Stimulated activated naive CD8-positive, alpha-beta T cell treated with anti-CD3 and anti-CD28 coated beads, Interleukin-15, Interleukin-2, amounts not matched to agents 100 U/mL and 50 U/mL, for 24 hours (primary cell): ENCODE measurements at regions not wholly inside any gene's neighbourhood (a gene's known extent, or its start where the extent isn't known, plus 50 kb on each side); places are given as distances from the start of the nearest gene placed in this dataset.

Experiments
- ATAC-seq: fragments of 150-1000 bp; cut with Tn5 transposase; one replicate; pipeline ENCODE4 v1.10.0; 2021
- DNase-seq: peaks from one replicate; pipeline ENCODE4 v3.0.0; 2021

DNA sequence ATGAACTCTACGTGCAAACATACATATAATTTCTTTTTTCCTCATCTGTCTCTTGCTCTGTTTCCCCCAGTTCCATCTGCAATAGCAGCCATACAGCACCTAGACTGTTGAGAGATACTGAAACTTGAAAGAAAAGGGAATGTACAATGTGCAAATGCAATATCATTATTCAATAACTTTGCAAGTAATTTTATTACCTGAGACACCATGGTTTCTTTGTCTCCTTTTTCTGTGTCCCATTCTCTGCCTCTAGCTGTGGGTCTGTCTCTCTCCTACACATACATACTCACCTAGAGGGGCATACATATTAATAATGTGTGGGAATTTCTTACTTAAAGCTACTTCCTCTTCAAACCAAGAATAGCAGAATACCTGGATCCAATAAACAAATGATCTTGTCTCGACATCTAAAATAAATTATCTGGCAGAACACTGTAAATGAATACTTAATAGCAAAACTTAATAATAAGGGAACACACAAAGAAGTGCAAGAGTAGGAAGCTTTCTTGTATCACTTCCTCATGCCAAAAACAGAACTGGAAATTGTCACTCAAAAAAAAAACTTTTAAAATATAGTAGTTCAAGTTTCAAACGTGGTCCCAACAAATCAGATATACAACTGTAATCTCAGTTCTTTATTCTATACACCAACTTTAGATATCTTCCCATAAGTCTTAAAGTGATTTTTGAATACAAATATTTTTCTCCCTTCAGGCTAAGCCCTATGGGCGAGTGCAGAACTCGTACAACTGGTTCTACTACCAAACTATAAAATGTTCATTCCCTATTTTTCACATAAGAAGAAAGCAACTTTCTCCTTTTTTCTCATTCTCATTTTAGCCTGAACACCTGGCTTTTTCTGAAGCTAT, 194.6 kb downstream of the NRIP1 start:
- ATAC-seq (no peak), DNase-seq (no peak)

DNA sequence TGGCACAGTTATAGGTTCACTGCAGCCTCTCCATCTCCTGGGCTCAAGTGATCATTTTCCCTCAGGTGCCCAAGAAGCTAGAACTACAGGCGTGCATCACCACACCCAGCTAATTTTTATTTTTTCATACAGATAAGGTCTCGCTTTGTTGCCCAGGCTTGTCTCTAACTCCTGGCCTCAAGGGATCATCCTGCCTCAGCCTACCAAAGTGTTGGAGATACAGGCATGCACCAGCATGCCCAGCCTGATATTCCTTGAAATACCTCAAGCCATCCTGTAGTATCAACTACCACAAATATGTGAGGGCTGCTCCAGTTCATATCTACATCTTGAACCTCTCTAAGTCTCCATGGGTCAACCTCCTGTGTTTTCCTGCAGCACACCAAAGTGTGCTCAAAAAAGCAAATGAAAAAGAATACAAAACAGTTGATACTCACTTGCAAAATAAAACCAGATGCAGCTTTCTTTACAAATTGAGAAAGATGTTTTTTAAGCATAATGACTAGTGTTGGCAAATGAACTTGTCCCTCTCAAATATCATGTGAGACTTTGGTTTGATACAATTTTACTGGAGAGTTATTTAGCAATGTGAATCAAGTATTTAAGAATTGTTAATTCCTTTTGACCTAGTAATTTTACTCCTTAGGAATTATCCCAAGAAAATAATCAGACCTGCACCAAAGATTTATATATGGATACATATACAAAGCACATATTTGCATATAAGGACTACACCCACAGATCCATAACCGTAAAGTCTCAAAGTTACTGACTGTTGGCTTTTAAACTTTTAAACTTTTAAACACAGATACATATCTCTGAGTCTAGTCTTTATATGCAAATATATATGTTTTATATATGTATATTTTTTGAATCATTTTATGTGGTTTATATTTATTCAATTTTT, 197.7 kb downstream of the NRIP1 start:
- no peak for ATAC-seq
- DNase-seq, result no peak

DNA sequence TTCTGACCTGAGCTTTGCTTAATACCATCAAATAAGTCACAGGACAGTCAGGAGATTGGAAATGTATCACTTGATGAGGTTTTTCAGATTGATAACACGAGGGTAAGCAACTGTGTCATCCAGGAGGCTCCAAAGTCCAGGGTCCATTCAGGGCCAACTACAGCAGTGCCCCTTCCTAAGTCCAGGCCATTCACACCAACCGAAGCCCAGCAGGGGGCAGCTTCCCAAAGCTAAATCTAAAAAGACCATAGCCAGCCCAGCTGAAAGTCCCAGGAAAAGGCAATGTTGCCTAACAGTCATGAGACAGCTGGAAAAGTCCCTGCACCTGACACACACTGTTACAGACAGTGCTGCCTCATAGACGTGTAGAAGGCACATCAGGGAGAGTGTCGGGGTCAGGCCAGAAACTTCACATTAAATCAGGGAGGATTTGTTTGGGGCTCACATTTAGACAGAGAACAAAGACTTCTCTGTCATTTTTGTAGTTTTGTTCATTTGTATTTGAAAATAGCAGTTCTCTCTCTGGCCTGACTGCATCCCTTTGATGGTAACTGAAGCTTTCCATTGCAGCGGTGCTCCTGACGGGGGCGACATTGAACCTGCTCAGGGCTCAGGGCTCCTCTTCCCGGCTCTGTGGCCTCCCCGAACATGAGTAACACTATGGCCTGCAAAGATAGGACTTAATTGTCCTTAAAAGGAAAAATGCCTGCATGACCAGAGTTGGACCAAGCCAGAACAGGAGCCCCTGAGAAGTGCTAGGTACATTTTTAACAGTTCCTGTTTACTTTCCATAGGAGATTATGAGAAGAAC, 200.4 kb downstream of the NRIP1 start:
- peak; percentile 56 for DNase-seq
- peak; percentile 76 for ATAC-seq

DNA sequence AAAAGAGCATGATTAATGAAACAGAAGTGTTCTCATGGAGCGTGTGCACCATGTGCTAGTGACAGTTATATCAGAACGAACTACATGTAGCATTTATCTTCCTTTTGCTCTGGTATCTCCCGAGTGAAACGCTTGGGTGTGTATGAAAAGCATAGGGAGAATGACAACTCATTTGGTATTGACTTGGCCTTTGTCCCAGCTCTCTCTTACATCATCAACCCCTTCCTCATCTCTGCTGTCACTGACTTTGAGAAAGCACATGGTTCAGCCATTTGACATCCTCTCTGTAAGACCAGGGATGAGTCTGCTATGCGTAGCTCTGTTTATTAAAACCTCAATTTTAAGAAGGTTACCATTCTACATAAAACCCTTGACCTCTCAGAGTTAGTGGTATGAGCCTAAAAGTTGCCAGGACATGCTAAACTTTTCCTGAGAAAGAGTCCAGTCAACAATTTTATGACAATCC, 201.0 kb downstream of the NRIP1 start:
- no peak for DNase-seq
- no peak for ATAC-seq

DNA sequence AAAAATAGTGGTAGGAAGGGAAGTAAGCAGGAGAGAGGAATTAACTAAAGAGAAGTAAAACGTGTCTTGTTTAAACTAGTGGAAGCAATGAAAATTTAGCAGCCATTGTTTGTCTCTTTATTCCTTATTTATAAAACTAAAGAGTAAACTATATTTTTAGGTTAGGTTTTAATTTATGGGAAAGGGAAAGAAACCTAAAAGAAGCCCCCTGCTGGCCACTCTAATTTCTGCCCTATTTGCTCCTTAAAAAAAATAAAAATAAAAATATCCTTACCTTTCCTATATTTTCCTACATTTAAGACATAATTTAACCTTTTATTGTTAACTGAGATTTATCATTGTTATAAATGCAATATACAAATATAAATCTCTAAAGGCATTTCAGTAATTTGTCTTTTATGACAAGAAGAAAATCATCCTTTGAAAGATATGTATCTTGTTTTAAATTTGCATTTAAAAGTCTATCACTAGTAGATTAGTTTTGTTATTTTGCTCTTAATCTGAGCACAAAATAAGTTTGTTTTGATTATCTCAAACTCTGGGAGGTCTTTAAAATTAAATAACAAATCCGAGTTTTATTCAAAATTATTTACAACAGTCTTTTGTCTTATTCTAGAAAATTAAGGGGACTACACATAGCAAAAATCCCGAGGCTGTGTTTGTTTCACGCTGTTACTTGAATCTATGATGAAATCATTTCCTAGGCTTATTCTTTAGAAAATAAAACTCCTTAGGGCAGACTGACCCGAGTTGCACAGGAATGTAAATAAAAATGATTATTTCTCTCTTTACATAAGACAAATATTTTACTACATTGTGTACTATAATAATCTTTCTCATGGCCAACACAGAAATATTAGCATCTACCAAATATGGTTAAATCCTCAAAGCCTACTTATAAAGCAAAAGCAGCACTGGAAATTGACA, 201.7 kb downstream of the NRIP1 start:
- peak; percentile 26 for DNase-seq
- no peak for ATAC-seq

DNA sequence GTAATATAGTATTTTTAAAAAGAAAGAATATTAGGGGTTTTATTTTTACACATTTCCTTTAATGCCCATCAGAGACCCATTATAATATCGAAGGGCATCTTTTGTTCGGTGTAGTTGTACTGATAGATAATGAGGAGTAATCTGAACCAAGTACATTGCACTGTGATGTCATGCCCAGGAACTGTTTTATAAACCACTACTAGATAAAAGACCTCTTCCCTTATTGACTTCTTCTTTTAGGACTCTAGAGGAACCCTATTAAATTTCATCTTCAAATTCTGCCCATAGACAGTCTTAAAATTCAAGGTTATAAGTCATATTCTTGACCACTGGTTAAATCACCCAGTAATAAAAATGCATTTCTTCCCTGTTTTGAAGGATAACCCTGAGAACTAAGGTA, 206.5 kb downstream of the NRIP1 start:
- DNase-seq (no peak), ATAC-seq (no peak)

DNA sequence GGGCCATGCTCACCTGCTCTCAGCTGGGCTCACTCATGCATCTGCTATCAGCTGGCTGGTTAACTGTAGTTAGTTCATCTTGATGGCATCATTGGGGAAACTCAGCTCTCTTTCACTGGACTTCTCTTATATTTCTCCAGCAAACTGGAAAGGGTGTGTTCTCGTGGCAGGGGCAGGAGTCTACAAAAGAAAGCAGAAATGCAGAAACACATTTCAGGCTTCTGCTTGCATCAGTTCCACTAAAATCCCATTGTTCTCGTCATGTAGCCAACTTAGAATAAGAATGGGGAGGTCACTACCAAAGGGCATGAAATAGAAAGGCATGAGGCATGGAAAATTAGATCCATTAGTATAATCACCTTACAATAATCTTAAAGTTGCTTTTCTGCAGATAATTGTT, 207.3 kb downstream of the NRIP1 start:
- ATAC-seq (no peak), DNase-seq (no peak)

DNA sequence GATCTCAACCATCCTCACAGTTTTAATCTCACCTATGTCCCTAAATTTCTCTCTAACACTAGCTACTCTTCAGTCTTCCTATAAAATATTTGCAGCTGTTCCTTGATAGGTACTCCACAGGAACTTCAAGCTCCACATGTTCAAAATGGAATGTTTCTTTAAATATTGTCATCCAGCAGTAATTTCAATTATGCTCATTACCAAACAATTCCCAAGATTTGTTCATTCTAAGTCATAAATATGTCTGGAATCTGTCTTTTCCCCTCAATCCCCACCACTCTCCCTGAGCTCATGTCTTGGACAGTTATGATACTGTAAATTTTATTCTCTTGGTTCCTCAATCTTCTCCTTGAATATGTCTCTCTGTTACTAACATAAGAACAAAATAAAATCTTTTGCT, 214.4 kb downstream of the NRIP1 start:
- DNase-seq (no peak), ATAC-seq (no peak)

DNA sequence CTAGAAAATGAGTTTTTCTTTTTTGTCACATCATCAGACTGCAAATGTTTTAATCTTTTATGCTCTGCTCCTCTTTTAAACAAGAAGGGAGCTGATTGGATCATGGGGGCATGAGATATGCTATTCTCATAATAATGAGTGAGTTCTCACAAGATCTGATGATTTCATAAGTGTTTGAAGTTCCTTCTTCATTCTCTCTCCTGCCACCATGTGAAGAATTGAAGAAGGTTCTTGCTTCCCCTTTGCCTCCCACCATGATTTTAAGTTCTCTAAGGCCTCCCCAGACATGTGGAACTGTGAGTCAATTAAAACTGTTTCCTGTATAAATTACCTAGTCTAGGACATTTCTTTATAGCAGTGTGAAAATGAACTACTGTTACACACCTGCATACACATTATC, 218.2 kb downstream of the NRIP1 start:
- ATAC-seq (no peak), DNase-seq (no peak)

DNA sequence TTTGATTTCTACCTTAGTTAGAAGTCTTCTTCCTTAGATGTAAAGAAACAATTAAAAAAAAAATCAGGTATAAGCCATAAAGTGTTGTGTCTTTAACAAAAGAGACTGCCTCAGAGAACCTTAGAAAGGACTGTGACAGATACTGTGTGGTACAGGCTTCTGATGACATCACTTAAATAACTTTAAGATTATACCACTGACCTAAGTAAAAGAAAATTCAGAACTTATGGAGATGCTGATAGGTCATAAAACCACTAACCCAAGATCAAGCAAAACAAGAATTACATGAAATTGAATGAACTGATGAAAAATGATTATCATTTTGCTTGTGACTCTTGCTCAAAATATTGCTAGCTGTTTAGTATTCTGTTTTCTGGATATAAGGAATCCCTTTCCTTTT, 220.8 kb downstream of the NRIP1 start:
- ATAC-seq, result no peak
- no peak for DNase-seq

DNA sequence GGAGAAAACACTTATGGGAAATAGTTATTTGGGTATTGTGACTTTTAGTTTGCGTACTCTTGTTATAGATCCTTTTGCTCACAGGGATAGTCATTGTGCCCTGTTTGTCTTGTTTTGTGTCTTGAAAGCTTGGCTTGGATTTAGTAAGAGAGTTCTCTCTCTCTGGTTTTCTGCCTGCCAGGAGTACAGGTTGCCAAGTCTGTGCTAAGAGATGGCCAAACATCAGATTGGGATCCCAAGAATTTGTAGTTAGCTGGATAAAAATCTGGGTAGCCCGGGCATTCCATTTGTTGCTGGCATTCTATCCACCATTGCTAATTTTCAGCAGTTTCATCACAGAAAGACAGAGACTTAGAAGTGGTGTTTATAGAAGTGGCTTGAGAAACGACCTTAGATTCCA, 222.2 kb downstream of the NRIP1 start:
- no peak for DNase-seq
- no peak for ATAC-seq

DNA sequence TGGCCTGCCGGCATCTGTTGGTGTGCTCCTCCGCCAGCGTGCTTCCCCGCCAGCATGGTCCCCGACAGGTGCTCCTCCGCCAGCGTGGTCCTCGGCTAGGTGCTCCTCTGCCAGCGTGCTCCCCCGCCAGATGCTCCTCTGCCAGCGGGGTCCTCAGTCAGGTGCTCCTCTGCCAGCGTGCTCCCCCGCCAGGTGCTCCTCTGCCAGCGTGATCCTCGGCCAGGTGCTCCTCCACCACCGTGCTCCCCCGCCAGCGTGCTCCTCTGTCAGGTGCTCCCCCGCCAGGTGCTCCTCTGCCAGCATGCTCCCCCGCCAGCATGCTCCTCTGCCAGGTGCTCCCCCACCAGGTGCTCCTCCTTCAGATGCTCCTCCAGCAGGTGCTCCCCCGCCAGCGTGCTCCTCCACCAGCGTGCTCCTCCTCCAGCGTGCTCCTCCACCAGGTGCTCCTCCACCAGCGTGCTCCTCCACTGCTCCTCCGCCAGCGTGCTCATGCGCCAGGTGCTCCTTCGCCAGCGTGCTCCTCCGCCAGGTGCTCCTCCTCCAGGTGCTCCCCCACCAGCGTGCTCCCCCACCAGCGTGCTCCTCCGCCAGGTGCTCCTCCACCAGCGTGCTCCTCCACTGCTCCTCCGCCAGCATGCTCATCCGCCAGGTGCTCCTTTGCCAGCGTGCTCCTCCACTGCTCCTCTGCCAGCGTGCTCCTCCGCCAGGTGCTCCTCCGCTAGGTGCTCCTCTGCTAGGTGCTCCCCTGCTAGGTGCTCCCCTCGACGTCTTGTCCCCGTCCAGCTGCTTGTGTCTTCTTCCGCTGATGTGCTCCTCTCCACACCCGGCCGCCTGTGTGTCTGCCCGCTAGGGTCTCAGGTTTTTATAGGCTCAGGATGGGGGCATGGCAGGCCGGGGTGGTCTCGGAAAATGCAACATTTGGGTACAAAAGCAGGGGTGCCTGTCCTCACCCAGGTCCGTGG, 223.0 kb downstream of the NRIP1 start:
- ATAC-seq (no peak), DNase-seq (no peak)

DNA sequence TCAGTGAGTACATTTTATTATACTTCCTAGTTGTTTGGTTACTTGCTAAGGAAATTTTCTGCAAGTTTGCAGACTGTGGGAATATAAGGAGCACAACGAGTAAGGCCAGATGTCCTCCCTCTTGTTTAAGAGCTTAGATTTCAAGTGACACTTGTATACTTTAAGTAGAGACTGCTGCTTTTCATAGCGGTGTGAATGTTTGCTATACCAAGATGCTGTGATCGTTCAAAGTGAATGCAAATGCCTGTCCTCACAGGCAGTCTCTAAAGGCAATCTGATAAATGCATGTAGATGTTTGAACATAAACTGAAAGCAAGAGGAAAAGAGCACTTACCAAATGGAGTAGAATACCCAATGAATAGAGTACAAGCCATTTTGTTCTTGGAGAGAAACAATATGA, 226.4 kb downstream of the NRIP1 start:
- DNase-seq (no peak), ATAC-seq (no peak)

DNA sequence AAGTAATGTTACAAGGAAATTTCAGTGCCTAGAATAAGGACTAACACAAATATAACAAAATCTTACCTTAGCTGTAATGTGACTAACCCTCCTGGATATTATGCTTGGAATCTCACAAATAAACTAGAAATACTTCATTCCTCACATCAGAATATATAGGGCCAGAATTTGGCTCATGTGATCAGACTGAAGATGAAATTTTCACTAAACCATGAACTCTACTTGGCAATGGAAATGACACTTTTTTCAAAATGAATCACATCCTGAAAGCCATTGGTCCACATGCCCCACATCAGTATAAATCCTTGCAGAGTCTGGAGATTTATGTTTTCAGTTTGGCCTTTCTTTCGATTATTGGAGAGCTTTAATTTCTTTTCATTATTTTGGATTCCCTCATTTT, 227.8 kb downstream of the NRIP1 start:
- no peak for ATAC-seq

DNA sequence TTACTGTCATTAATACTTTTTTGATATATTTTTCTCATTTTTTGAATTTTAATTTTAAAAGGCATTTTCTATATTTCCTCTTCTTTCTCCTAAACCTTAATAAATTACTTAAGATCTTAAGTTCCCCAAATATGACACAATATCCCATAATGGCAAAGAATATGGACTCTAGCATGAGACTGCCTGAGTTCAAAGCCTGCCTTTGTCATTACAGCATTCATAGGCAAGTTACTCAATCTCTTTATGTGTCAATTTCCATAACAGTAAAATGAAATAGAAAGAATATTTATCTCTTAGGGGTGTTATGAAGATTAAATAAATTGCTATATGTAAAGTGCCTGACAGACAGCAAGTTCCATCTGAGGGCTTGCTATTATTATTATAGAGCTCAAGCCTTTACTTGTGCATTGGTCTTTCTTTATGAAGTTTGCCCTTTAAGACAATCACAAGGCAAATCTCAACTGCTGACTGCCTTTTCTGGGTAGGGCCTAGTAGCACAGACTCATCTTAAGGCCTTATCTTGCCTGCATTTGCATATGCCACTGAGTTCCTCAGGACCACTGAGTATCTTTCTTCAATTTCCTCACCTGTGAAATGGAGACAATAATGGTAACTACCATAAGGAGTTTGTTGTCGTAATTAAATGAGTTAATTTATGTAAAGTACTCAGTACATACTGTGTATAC, 231.0 kb downstream of the NRIP1 start:
- ATAC-seq (no peak), DNase-seq (no peak)

More for the DNA sequence above, 227.8 kb downstream of the NRIP1 start:
- DNase-seq, result no peak

DNA sequence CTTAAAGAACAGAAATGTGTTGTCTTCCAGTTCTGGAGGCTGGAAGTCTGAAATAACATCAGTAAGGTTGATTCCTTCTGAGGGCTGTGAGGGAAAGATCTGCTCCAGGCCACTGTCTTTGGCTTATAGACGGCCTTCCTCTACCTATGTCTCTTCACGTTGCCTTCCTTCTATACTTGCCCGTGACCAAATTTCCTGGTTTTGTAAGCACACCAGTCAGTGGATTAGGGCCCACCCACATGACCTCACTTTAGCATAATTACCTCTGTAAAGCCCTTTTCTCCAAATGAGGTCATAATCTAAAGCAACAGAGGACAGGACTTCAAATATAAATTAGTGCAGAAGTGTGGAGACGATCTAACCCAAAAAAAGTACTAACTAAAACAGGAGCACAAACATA, 231.6 kb downstream of the NRIP1 start:
- ATAC-seq (no peak), DNase-seq (no peak)

DNA sequence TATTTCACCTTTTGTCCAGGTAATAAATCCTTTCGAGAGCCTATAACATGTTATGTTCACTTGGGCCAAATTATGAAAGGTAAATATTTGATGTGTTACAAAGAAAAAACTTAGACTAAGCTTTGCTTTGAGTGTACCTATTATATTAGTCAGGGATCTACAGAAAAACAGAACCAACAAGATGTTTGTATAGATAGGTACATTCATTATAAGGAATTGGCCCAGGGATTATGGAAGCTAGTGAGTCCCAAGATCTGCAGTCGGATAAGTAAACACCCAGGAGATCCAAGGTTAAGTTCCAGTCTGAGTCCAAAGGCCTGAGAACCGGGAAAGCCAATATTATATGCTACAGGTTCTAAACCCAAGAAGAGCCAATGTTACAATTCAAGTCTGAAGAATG, 234.5 kb downstream of the NRIP1 start:
- no peak for DNase-seq
- ATAC-seq, result no peak

DNA sequence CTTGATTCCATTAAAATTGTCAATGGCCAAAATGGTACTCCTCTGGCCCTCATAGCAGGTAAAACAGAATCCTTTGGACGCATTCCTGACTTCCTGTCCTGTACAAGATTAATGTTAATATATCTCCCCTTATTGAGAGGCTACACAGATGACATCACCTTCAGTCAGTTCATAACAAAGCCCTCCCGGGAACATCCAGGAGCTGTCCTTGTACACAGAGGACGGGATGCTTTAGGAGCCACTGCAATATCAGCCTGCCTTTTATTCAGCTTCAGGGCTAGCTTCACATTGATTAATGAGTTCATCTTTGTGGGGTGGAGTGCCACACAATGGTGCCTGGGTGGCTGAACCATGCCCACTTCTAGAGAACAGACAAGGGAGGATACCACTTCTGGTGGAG, 235.1 kb downstream of the NRIP1 start:
- ATAC-seq (no peak), DNase-seq (no peak)

DNA sequence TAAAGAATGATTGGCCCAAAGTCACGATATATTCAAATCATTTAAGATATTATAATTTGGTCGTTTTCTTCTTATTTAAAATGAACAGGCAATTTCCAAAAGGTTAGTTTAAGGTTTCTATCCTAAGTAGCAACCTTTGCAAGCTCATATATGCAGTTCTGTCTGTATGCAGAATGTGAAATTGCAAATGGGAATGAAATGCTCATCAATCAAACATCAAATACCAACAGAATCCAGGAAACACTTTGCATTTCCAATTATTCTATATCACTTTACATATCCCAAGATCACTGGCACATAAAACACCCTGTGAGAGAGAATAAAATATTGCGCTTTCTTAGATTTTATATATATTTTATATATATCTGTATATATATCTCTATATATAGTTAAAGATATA, 237.3 kb downstream of the NRIP1 start:
- ATAC-seq, result no peak
- DNase-seq, result no peak
